Gastrocnemius medialis (tissue), 4 donors: ENCODE measurements at regions not wholly inside any gene's neighbourhood (a gene's known extent, or its start where the extent isn't known, plus 50 kb on each side); places are given as distances from the start of the nearest gene placed in this dataset.
A peak's percentile ranks its signal among the peaks of the same experiment; 100 is the strongest.
"Not testable (repeated sequence)": the region's sequence is repeated elsewhere in the genome, so short reads cannot be mapped to it uniquely, and the experiment has no call there.

Source experiments
- ATAC-seq, 2 donors: fragments of 150-250 bp; one replicate each; pipeline ENCODE4 v1.9.1; 2016
- DNase-seq, 2 donors: peaks; one replicate each; pipeline ENCODE4 v3.0.0-alpha.2; 2019
- H3K27ac ChIP-seq, 4 donors: fragments of 200-600 bp; sonication (generic); 1 replicate in 1 of 4; 2 replicates in 3 of 4; pipeline ENCODE4 v1.5.1; 2016 to 2018; ENCODE audit warnings: mild to moderate bottlenecking in 2 of 4, moderate library complexity in 1 of 4
- H3K27me3 ChIP-seq, 3 donors: fragments of 200-600 bp; sonication (generic) in 2 of 3; 1 replicate in 1 of 3; 2 replicates in 2 of 3; pipeline versions ENCODE4 v1.5.1 to v1.6.0; 2016 to 2019; ENCODE audit warnings: mild to moderate bottlenecking in 1 of 3, moderate library complexity in 1 of 3
- H3K36me3 ChIP-seq, 2 donors: fragments of 200-600 bp; sonication (generic) in 1 of 2; one replicate each; pipeline ENCODE4 v1.5.1; 2017 to 2018
- H3K4me1 ChIP-seq, 2 donors: fragments of 200-600 bp; sonication (generic) in 1 of 2; one replicate each; pipeline ENCODE4 v1.5.1; 2016 to 2017; ENCODE audit warnings: mild to moderate bottlenecking in 2 of 2
- H3K4me3 ChIP-seq, 4 donors: fragments of 200-600 bp; sonication (generic) in 3 of 4; 1 replicate in 1 of 4; 2 replicates in 3 of 4; pipeline ENCODE4 v1.5.1; 2016 to 2019; ENCODE audit warnings: mild to moderate bottlenecking in 2 of 4
- H3K9me3 ChIP-seq, 3 donors: fragments of 200-600 bp; sonication (generic) in 2 of 3; 1 replicate in 1 of 3; 2 replicates in 2 of 3; pipeline ENCODE4 v1.5.1; 2016 to 2019
- POLR2A ChIP-seq, 2 donors: fragments of 450-650 bp; IDR thresholded peaks; one replicate each; pipeline ENCODE4 v1.6.1; 2017; ENCODE audit warnings: antibody characterized with exemption in 2 of 2, mild to moderate bottlenecking in 2 of 2, moderate library complexity in 2 of 2
- in situ Hi-C, 4 donors: fragments of 200-750 bp; cut with MboI; loops; one replicate each; pipeline versions ENCODE4 v1.15.0 to v1.8.0; 2017; ENCODE audit warnings: low sequenced_read_pairs in 4 of 4
- intact Hi-C: fragments of 100-400 bp; cut with DNase I; formaldehyde crosslinking; loops from one replicate; pipeline ENCODE4 v1.15.1; 2023; ENCODE audit warnings: low total_unique reads
- TF ChIP-seq, protein P1 (sequence below), 5 experiments: fragments of 450-650 bp in 3 of 5; fragments of 200-600 bp in 2 of 5; sonication (generic) in 2 of 5; IDR thresholded peaks in 4 of 5; conservative IDR thresholded peaks in 1 of 5; 1 replicate in 4 of 5; 2 replicates in 1 of 5; pipeline ENCODE4 v1.5.1; 2016 to 2019; ENCODE audit warnings: antibody characterized with exemption in 5 of 5, mild to moderate bottlenecking in 3 of 5, moderate library complexity in 3 of 5

DNA sequence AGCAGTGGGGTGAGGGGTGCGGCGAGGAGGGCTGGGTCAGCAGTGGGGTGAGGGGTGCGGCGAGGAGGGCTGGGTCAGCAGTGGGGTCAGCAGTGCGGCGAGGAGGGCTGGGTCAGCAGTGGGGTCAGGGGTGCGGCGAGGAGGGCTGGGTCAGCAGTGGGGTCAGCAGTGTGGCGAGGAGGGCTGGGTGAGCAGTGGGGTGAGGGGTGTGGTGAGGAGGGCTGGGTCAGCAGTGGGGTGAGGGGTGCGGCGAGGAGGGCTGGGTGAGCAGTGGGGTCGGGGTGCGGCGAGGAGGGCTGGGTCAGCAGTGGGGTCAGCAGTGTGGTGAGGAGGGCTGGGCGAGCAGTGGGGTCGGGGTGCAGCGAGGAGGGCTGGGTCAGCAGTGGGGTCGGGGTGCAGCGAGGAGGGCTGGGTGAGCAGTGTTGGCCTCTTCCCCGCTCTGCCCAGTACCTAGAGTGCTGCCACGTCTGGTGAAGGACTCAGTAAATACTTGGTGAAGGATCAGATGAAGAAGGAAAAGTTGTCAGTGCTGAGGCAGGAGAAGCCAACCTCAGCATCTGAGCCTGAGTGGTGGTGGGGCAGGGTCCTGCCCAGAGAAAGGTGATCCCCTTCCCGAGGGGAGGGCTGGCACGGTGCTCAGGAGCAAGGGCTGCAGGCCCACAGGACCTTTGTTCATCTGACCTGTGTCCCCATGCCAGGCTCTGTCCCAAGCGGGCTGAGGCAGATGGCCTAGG, 93.9 kb downstream of the METRNL start:
- H3K4me3 ChIP-seq, H3K27me3 ChIP-seq, ATAC-seq, H3K27ac ChIP-seq, H3K4me1 ChIP-seq, H3K36me3 ChIP-seq, intact Hi-C loops, DNase-seq, in situ Hi-C loops, H3K9me3 ChIP-seq: not testable (repeated sequence)

DNA sequence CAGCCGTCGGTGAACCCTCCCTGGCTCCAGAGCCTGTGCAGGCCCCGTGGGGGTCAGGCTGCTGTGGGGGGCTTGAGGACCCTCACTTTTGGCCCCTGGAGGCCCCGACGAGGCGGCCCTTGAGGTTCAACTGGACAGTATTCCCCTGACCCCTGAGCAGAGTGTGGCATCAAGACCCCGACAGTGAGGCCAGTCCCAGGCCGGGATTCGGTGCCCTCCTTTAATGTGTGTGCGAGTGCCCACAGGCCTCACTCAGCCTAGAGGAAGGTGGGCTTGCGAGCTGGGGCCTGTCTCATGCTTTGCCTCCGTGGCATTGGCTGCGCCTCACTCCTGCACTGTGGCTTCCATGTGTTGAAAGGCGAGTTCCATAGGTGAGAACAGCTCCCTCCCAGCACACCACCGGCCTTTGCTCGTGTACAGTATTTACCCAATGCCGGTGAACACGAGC, 94.5 kb downstream of the METRNL start:
- Histone ChIP-seq H3K9me3 (no peaks in the 10 kb centered on the region), H3K27ac (no peak overlapping the region), H3K4me1 (no peaks in the 10 kb centered on the region), H3K36me3 (no peaks in the 10 kb centered on the region), H3K4me3 (no peak overlapping the region), H3K27me3 (no peaks in the 10 kb centered on the region)
- no peak for TF ChIP-seq POLR2A (IDR thresholded peaks at IDR 0.05)
- TF ChIP-seq, protein P1, sequence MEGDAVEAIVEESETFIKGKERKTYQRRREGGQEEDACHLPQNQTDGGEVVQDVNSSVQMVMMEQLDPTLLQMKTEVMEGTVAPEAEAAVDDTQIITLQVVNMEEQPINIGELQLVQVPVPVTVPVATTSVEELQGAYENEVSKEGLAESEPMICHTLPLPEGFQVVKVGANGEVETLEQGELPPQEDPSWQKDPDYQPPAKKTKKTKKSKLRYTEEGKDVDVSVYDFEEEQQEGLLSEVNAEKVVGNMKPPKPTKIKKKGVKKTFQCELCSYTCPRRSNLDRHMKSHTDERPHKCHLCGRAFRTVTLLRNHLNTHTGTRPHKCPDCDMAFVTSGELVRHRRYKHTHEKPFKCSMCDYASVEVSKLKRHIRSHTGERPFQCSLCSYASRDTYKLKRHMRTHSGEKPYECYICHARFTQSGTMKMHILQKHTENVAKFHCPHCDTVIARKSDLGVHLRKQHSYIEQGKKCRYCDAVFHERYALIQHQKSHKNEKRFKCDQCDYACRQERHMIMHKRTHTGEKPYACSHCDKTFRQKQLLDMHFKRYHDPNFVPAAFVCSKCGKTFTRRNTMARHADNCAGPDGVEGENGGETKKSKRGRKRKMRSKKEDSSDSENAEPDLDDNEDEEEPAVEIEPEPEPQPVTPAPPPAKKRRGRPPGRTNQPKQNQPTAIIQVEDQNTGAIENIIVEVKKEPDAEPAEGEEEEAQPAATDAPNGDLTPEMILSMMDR (IDR thresholded peaks at IDR 0.05 in 4 of 5, conservative IDR thresholded peaks at IDR 0.05 in 1 of 5) = no peak
- DNase-seq = peak in 1 of 2 donors; percentile 8
- ATAC-seq = no peak
- in situ Hi-C loops (no loop called here), intact Hi-C loops (no loop called here)

DNA sequence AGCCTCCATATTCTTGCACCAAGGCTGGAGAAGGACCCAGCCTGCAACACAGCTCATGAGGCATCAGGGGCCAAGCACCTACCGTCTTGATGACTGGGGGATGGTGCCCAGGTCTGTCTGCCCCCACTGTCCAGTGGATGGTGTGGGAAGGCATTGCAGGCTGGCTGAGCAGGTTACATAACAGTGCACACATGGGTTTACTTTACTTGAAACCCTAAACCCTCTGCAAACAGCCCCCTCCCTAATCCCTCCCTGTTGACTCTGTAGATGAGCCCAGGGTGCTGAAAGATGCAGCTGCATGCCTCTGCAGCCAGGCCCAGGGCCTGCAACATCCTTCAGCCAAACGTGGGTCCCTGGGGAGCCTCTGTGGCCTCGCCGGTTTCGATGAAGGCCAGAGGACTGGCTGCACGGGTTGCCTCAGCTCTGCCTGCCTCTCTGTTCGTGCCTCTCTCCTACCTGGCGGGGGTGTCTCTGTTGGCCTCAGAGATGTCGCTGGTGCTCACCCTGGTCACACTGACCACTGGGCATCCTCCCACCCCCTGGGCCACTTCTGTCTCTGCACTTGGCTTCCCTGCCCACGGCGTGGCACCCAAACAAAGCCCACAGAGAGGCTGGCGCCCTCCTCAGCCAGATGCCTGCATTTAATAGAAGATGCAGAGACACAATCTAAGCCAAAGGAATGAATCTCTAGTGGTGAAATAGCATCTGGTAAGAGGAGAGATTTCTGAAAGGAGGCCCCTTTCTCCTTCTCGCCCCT, 95.1 kb downstream of the METRNL start:
- ATAC-seq = peak; percentile 23 to 33
- TF ChIP-seq, protein P1 (IDR thresholded peaks at IDR 0.05 in 4 of 5, conservative IDR thresholded peaks at IDR 0.05 in 1 of 5) = no peak
- no peak for TF ChIP-seq POLR2A (IDR thresholded peaks at IDR 0.05)
- H3K9me3 ChIP-seq = no peaks in the 10 kb centered on the region
- H3K36me3 ChIP-seq = no peaks in the 10 kb centered on the region
- DNase-seq = peak; percentile 14 to 52
- no peak overlapping the region for H3K27ac ChIP-seq
- in situ Hi-C loops = no loop called here
- no peaks in the 10 kb centered on the region for H3K27me3 ChIP-seq
- intact Hi-C loops = no loop called here
- no peaks in the 10 kb centered on the region for H3K4me1 ChIP-seq
- no peak overlapping the region for H3K4me3 ChIP-seq

DNA sequence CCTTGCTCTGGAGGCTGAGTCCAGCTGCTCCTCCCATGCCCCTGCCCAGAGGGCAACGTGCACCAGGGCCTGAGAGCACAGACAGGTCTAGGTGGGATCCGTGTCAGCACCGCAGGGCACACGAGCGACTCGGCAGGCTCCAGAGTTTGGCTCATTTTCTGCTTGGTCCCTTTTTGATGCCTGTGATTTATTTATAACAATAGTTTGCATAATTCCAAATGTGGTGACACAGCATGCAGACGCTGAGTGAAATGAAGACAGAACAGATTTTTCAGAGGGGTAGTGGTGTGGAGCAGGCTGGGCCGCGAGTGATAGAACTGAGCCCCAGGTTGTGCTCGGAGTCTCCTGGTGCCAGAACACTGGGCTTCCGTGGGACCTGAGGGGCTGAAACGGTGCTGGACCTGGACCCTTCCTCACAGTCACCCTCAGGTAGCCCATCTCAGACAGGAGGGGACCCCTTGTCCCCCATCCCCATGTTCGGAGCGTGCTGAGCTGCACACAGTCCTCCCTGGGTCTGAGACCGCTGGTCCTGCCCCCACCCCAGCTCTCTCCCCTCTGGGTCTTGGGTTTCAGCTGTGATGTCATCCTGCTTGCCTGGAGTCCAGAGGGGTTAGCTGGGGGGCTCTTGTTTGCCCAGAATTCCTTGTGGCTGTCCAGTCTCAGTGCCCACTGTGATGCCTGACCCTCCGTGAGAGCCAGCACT, 95.9 kb downstream of the METRNL start:
- ATAC-seq = no peak
- TF ChIP-seq, protein P1 (IDR thresholded peaks at IDR 0.05 in 4 of 5, conservative IDR thresholded peaks at IDR 0.05 in 1 of 5) = no peak
- no peak for TF ChIP-seq POLR2A (IDR thresholded peaks at IDR 0.05)
- no peaks in the 10 kb centered on the region for H3K4me1 ChIP-seq
- H3K27ac ChIP-seq = no peak overlapping the region
- H3K4me3 ChIP-seq = no peak overlapping the region
- H3K9me3 ChIP-seq = no peaks in the 10 kb centered on the region
- peak in 1 of 2 donors; percentile 8 for DNase-seq
- H3K27me3 ChIP-seq = no peaks in the 10 kb centered on the region
- no peaks in the 10 kb centered on the region for H3K36me3 ChIP-seq
- in situ Hi-C loops (no loop called here), intact Hi-C loops (no loop called here)
